SH-SY5Y (cell line): ENCODE measurements at regions not wholly inside any gene's neighbourhood (a gene's known extent, or its start where the extent isn't known, plus 50 kb on each side); places are given as distances from the start of the nearest gene placed in this dataset.

Source experiments
- GATA2 ChIP-seq: IDR thresholded peaks from 2 replicates; pipeline ENCODE4 v1.6.1; 2011; ENCODE audit warnings: mild to moderate bottlenecking, low read depth, low read length
- GATA3 ChIP-seq: IDR thresholded peaks from 2 replicates; pipeline ENCODE4 v1.6.1; 2011; ENCODE audit warnings: low read depth, mild to moderate bottlenecking, low read length, moderate library complexity

GRCh38 chr12:30515351-30515750, 180.3 kb downstream of the IPO8 start:
- TF ChIP-seq GATA3: no peak
- TF ChIP-seq GATA2: no peak

GRCh38 chr12:30514666-30515065, 181.0 kb downstream of the IPO8 start:
- TF ChIP-seq GATA2 (no peak), GATA3 (no peak)

- TF ChIP-seq GATA2 (no peak), GATA3 (no peak)
Measured at GRCh38 chr12:30508205-30508967, 187.3 kb downstream of the IPO8 start.

- no peak for TF ChIP-seq GATA3
Measured at GRCh38 chr12:30507576-30507975, 188.1 kb downstream of the IPO8 start.

- no peak for TF ChIP-seq GATA3
- no peak for TF ChIP-seq GATA2
Measured at GRCh38 chr12:30506411-30506810, 189.3 kb downstream of the IPO8 start.

- TF ChIP-seq GATA2 (no peak), GATA3 (no peak)
Measured at GRCh38 chr12:30501718-30502117, 194.0 kb downstream of the IPO8 start.

- TF ChIP-seq GATA2 (no peak), GATA3 (no peak)
Measured at GRCh38 chr12:30500532-30500931, 195.1 kb downstream of the IPO8 start.

GRCh38 chr12:30485230-30485890, 210.3 kb downstream of the IPO8 start:
- TF ChIP-seq GATA3: no peak

GRCh38 chr12:30484658-30485057, 211.0 kb downstream of the IPO8 start:
- no peak for TF ChIP-seq GATA3
- no peak for TF ChIP-seq GATA2

- TF ChIP-seq GATA2 (no peak), GATA3 (no peak)
Measured at GRCh38 chr12:30482650-30483049, 213.0 kb downstream of the IPO8 start.

GRCh38 chr12:30473274-30473673, 222.4 kb downstream of the IPO8 start:
- TF ChIP-seq GATA2: no peak
- no peak for TF ChIP-seq GATA3

GRCh38 chr12:30466093-30466585, 229.5 kb downstream of the IPO8 start:
- TF ChIP-seq GATA3 (no peak), GATA2 (no peak)

GRCh38 chr12:30463636-30464035, 232.0 kb downstream of the IPO8 start:
- TF ChIP-seq GATA3 (no peak), GATA2 (no peak)

GRCh38 chr12:30462249-30462648, 233.4 kb downstream of the IPO8 start:
- TF ChIP-seq GATA2 (no peak), GATA3 (no peak)

- TF ChIP-seq GATA3 (no peak), GATA2 (no peak)
Measured at GRCh38 chr12:30461026-30461615, 234.5 kb downstream of the IPO8 start.

- TF ChIP-seq GATA2: no peak
- no peak for TF ChIP-seq GATA3
Measured at GRCh38 chr12:30458453-30458852, 237.2 kb downstream of the IPO8 start.
